Gastroesophageal sphincter (tissue), 4 donors: ENCODE measurements at regions not wholly inside any gene's neighbourhood (a gene's known extent, or its start where the extent isn't known, plus 50 kb on each side); places are given as distances from the start of the nearest gene placed in this dataset.

Experiments
- ATAC-seq: fragments of 150-250 bp; one replicate; pipeline ENCODE4 v1.9.1; 2016; ENCODE audit warnings: mild to moderate bottlenecking, moderate library complexity
- H3K27ac ChIP-seq, 4 donors: fragments of 200-600 bp; sonication (generic) in 3 of 4; 1 replicate in 3 of 4; 2 replicates in 1 of 4; pipeline ENCODE4 v1.5.1; 2016 to 2019
- H3K27me3 ChIP-seq: fragments of 200-600 bp; sonication (generic); one replicate; pipeline ENCODE4 v1.5.1; 2019
- H3K36me3 ChIP-seq, 2 donors: fragments of 200-600 bp; sonication (generic); one replicate each; pipeline ENCODE4 v1.5.1; 2019; ENCODE audit warnings: control low read depth in 1 of 2
- H3K4me1 ChIP-seq, 3 donors: fragments of 200-600 bp; sonication (generic); 1 replicate in 2 of 3; 2 replicates in 1 of 3; pipeline ENCODE4 v1.5.1; 2016 to 2019; ENCODE audit warnings: control low read depth in 2 of 3
- H3K4me3 ChIP-seq, 2 donors: fragments of 200-600 bp; sonication (generic); one replicate each; pipeline ENCODE4 v1.5.1; 2019; ENCODE audit warnings: mild to moderate bottlenecking in 1 of 2, moderate library complexity in 1 of 2
- H3K9me3 ChIP-seq, 3 donors: fragments of 200-600 bp; sonication (generic); one replicate each; pipeline ENCODE4 v1.5.1; 2017 to 2019; ENCODE audit warnings: control low read depth in 2 of 3
- EP300 ChIP-seq: sonication (generic); formaldehyde crosslinking; IDR thresholded peaks from one replicate; pipeline ENCODE4 v1.6.1; 2017; ENCODE audit warnings: antibody characterized with exemption, mild to moderate bottlenecking
- POLR2A ChIP-seq, 2 donors: fragments of 450-650 bp; IDR thresholded peaks; one replicate each; pipeline ENCODE4 v1.6.1; 2017; ENCODE audit warnings: antibody characterized with exemption in 2 of 2, mild to moderate bottlenecking in 2 of 2, moderate library complexity in 1 of 2
- POLR2AphosphoS5 ChIP-seq: sonication (generic); formaldehyde crosslinking; IDR thresholded peaks from one replicate; pipeline ENCODE4 v1.6.1; 2017; ENCODE audit warnings: antibody characterized with exemption
- WGBS, 2 donors: methylation state at CpG; one replicate each; pipeline ENCODE4 v1.1.5; 2018; ENCODE audit warnings: low coverage in 1 of 2; 5-methylcytosine and 5-hydroxymethylcytosine counted together
- TF ChIP-seq, protein P1 (sequence below), 4 experiments: fragments of 200-600 bp in 2 of 4; fragments of 450-650 bp in 2 of 4; sonication (generic) in 1 of 4; IDR thresholded peaks; one replicate each; pipeline ENCODE4 v1.5.1; 2017 to 2019; ENCODE audit warnings: antibody characterized with exemption in 4 of 4, mild to moderate bottlenecking in 2 of 4, moderate library complexity in 2 of 4

GRCh38 chr12:127936463-127936862 lies 330.5 kb upstream of the TMEM132C start:
- H3K9me3 ChIP-seq = no peaks in the 10 kb centered on the region
- H3K27ac ChIP-seq = no peak overlapping the region
- no peak overlapping the region for H3K4me3 ChIP-seq
- TF ChIP-seq POLR2AphosphoS5 (no peak), POLR2A (IDR thresholded peaks at IDR 0.05) (no peak), EP300 (no peak)
- TF ChIP-seq, protein P1, sequence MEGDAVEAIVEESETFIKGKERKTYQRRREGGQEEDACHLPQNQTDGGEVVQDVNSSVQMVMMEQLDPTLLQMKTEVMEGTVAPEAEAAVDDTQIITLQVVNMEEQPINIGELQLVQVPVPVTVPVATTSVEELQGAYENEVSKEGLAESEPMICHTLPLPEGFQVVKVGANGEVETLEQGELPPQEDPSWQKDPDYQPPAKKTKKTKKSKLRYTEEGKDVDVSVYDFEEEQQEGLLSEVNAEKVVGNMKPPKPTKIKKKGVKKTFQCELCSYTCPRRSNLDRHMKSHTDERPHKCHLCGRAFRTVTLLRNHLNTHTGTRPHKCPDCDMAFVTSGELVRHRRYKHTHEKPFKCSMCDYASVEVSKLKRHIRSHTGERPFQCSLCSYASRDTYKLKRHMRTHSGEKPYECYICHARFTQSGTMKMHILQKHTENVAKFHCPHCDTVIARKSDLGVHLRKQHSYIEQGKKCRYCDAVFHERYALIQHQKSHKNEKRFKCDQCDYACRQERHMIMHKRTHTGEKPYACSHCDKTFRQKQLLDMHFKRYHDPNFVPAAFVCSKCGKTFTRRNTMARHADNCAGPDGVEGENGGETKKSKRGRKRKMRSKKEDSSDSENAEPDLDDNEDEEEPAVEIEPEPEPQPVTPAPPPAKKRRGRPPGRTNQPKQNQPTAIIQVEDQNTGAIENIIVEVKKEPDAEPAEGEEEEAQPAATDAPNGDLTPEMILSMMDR (IDR thresholded peaks at IDR 0.05) = no peak
- H3K27me3 ChIP-seq = no peaks in the 10 kb centered on the region
- WGBS, 2 donors = 70 to 72% methylated on average over 2 of the region's 2 CpGs
- no peaks in the 10 kb centered on the region for H3K4me1 ChIP-seq
- no peak for ATAC-seq
- H3K36me3 ChIP-seq = no peaks in the 10 kb centered on the region

GRCh38 chr12:127941332-127941731 lies 325.6 kb upstream of the TMEM132C start:
- Histone ChIP-seq H3K27ac (no peak overlapping the region), H3K36me3 (no peaks in the 10 kb centered on the region), H3K4me1 (no peaks in the 10 kb centered on the region), H3K27me3 (no peaks in the 10 kb centered on the region), H3K4me3 (no peak overlapping the region), H3K9me3 (no peaks in the 10 kb centered on the region)
- TF ChIP-seq EP300 = no peak
- TF ChIP-seq POLR2AphosphoS5 = no peak
- TF ChIP-seq POLR2A (IDR thresholded peaks at IDR 0.05) = no peak
- no peak for ATAC-seq
- 33 to 58% methylated on average over 3 of the region's 3 CpGs for WGBS, 2 donors

GRCh38 chr12:127942981-127943380 lies 324.0 kb upstream of the TMEM132C start:
- Histone ChIP-seq H3K4me3 (no peak overlapping the region), H3K36me3 (no peaks in the 10 kb centered on the region), H3K27ac (no peak overlapping the region), H3K4me1 (no peaks in the 10 kb centered on the region), H3K9me3 (peaks cover 0 to 5% (median 0%) of the 10 kb centered on the region in 3 donors), H3K27me3 (no peaks in the 10 kb centered on the region)
- no peak for ATAC-seq
- TF ChIP-seq POLR2AphosphoS5 = no peak
- WGBS, 2 donors = 80 to 82% methylated on average over 1 to 2 of the region's 3 CpGs

GRCh38 chr12:127943481-127944210 lies 323.3 kb upstream of the TMEM132C start:
- no peaks in the 10 kb centered on the region for H3K36me3 ChIP-seq
- no peak for ATAC-seq
- no peaks in the 10 kb centered on the region for H3K27me3 ChIP-seq
- peaks cover 0 to 5% (median 0%) of the 10 kb centered on the region in 3 donors for H3K9me3 ChIP-seq
- no peak for TF ChIP-seq POLR2A (IDR thresholded peaks at IDR 0.05)
- no peak for TF ChIP-seq EP300
- TF ChIP-seq, protein P1 (IDR thresholded peaks at IDR 0.05) = no peak
- no peak for TF ChIP-seq POLR2AphosphoS5
- WGBS, 2 donors = 32 to 58% methylated on average over 7 to 9 of the region's 10 CpGs
- H3K4me3 ChIP-seq = no peak overlapping the region
- no peak overlapping the region for H3K27ac ChIP-seq
- no peaks in the 10 kb centered on the region for H3K4me1 ChIP-seq

DNA sequence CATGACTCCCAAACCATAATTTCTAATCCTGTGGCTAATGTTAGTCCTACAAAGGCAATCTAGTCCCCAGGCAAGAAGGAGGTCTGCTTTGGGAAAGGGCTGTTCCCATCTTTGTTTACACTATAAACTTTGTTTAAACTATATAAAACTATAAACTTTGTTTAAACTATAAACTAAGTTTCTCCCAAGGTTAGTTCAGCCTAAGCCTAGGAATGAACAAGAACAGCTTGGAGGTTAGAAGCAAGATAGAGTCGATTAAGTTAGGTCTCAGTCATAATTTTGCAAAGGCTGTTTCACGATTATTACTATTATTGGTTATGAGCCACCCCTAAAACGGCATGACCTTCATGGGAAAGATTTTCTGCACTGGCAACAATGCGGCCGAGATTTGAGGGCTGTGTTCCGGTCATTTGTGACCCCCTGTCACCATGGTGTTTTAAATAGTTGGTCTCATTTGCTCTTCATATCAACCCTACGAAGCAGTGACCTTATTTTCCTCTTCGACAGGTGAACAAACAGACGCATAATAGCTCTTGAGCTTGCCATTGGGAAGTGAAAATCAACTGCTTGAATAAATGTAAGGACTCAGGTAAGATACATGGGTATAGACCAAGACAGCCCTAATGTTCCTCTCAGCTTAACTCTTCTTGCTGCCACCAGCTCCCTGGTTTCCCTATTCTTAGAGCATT lies 322.6 kb upstream of the TMEM132C start:
- Histone ChIP-seq H3K27me3 (no peaks in the 10 kb centered on the region), H3K27ac (no peak overlapping the region), H3K9me3 (peaks cover 0 to 5% (median 0%) of the 10 kb centered on the region in 3 donors), H3K4me1 (no peaks in the 10 kb centered on the region), H3K36me3 (no peaks in the 10 kb centered on the region), H3K4me3 (no peak overlapping the region)
- no peak for ATAC-seq
- whole genome bisulfite sequencing, 2 donors = 69 to 77% methylated on average over 6 to 9 of the region's 9 CpGs
- TF ChIP-seq POLR2A (IDR thresholded peaks at IDR 0.05) (no peak), POLR2AphosphoS5 (no peak), EP300 (no peak)
- TF ChIP-seq, protein P1 (IDR thresholded peaks at IDR 0.05) = no peak
